ENCODE measurements at regions not wholly inside any gene's neighbourhood (a gene's known extent, or its start where the extent isn't known, plus 50 kb on each side); places are given as distances from the start of the nearest gene placed in this dataset.

- peak; percentile 53 for TF ChIP-seq CTCF (conservative IDR thresholded peaks at IDR 0.05; ENCODE audit: low read length)
- TF ChIP-seq EZH2phosphoT487 (IDR thresholded peaks at IDR 0.05; ENCODE audit: borderline replicate concordance) = no peak
Measured at GRCh38 chr7:85464042-85464651, 277.3 kb upstream of the SEMA3D start.

All from Loucy (cell line).